Pons (tissue), 1 donor: ENCODE measurements at regions not wholly inside any gene's neighbourhood (a gene's known extent, or its start where the extent isn't known, plus 50 kb on each side); places are given as distances from the start of the nearest gene placed in this dataset.

ENCODE experiments used
- DNase-seq: peaks from one replicate; pipeline ENCODE4 v3.0.0-alpha.2; 2016; ENCODE audit warnings: low spot score

- DNase-seq = no peak
These were observed 251.7 kb downstream of the WNT5A start for GRCh38 chr3:55235416-55235815.

- DNase-seq = no peak
These were observed 260.4 kb downstream of the WNT5A start for GRCh38 chr3:55226696-55227095.

- peak; percentile 22 for DNase-seq
These were observed 268.5 kb downstream of the WNT5A start for GRCh38 chr3:55218577-55218976.

GRCh38 chr3:55207744-55208143 is 279.4 kb downstream of the WNT5A start:
- no peak for DNase-seq

GRCh38 chr3:55205990-55206389 is 278.1 kb upstream of the LRTM1 start:
- DNase-seq = no peak

- DNase-seq = no peak
These were observed 276.6 kb upstream of the LRTM1 start for GRCh38 chr3:55204417-55204816.

GRCh38 chr3:55203546-55203945 is 275.7 kb upstream of the LRTM1 start:
- no peak for DNase-seq

GRCh38 chr3:55203006-55203405 is 275.1 kb upstream of the LRTM1 start:
- no peak for DNase-seq

GRCh38 chr3:55202326-55202725 is 274.5 kb upstream of the LRTM1 start:
- DNase-seq = no peak

- DNase-seq = no peak
These were observed 273.9 kb upstream of the LRTM1 start for GRCh38 chr3:55201779-55202178.

- DNase-seq = no peak
These were observed 273.0 kb upstream of the LRTM1 start for GRCh38 chr3:55200906-55201305.

GRCh38 chr3:55198554-55198953 is 270.7 kb upstream of the LRTM1 start:
- no peak for DNase-seq

- no peak for DNase-seq
These were observed 269.2 kb upstream of the LRTM1 start for GRCh38 chr3:55197021-55197420.

- DNase-seq = no peak
These were observed 268.6 kb upstream of the LRTM1 start for GRCh38 chr3:55196495-55196894.

GRCh38 chr3:55194376-55194775 is 266.5 kb upstream of the LRTM1 start:
- no peak for DNase-seq

GRCh38 chr3:55191911-55192775 is 264.3 kb upstream of the LRTM1 start:
- no peak for DNase-seq

GRCh38 chr3:55190331-55190730 is 262.5 kb upstream of the LRTM1 start:
- DNase-seq = no peak

GRCh38 chr3:55189359-55189801 is 261.5 kb upstream of the LRTM1 start:
- no peak for DNase-seq

- no peak for DNase-seq
These were observed 257.5 kb upstream of the LRTM1 start for GRCh38 chr3:55185380-55185779.

GRCh38 chr3:55183201-55183600 is 255.3 kb upstream of the LRTM1 start:
- DNase-seq = no peak

GRCh38 chr3:55180936-55181535 is 253.2 kb upstream of the LRTM1 start:
- peak; percentile 50 for DNase-seq

- DNase-seq = no peak
These were observed 252.3 kb upstream of the LRTM1 start for GRCh38 chr3:55180161-55180560.

- DNase-seq = no peak
These were observed 250.5 kb upstream of the LRTM1 start for GRCh38 chr3:55178336-55178735.

- no peak for DNase-seq
These were observed 249.9 kb upstream of the LRTM1 start for GRCh38 chr3:55177749-55178148.
